ENCODE measurements at regions not wholly inside any gene's neighbourhood (a gene's known extent, or its start where the extent isn't known, plus 50 kb on each side); places are given as distances from the start of the nearest gene placed in this dataset.
A peak's percentile ranks its signal among the peaks of the same experiment; 100 is the strongest.

- intact Hi-C loops (cut with DNase I; ENCODE audit: low total_unique reads), result no loop called here
Observed at GRCh38 chr17:73794336-73794735, 150.1 kb upstream of the SDK2 start.

GRCh38 chr17:73795730-73796129 lies 151.5 kb upstream of the SDK2 start:
- 80% methylated on average over 2 of the region's 2 CpGs for WGBS, 2 donors
- peak in 1 of 2 donors; percentile 2 for DNase-seq (ENCODE audit: low spot score in 2 of 2)
- intact Hi-C loops (cut with DNase I; ENCODE audit: low total_unique reads), result no loop called here
- no peak for TF ChIP-seq POLR2A (IDR thresholded peaks at IDR 0.05)
- TF ChIP-seq CTCF (IDR thresholded peaks at IDR 0.05), result no peak
- H3K4me3 ChIP-seq (ENCODE audit: low read depth, poor library complexity, severe bottlenecking), result no peak overlapping the region

More at GRCh38 chr17:73794336-73794735, 150.1 kb upstream of the SDK2 start:
- peak in 1 of 2 donors; percentile 28 for DNase-seq (ENCODE audit: low spot score in 2 of 2)
- no peak overlapping the region for H3K4me3 ChIP-seq (ENCODE audit: low read depth, poor library complexity, severe bottlenecking)
- 71 to 91% methylated on average over 7 of the region's 7 CpGs for WGBS, 2 donors
- no peak for TF ChIP-seq CTCF (IDR thresholded peaks at IDR 0.05)
- no peak for TF ChIP-seq POLR2A (IDR thresholded peaks at IDR 0.05)

DNA sequence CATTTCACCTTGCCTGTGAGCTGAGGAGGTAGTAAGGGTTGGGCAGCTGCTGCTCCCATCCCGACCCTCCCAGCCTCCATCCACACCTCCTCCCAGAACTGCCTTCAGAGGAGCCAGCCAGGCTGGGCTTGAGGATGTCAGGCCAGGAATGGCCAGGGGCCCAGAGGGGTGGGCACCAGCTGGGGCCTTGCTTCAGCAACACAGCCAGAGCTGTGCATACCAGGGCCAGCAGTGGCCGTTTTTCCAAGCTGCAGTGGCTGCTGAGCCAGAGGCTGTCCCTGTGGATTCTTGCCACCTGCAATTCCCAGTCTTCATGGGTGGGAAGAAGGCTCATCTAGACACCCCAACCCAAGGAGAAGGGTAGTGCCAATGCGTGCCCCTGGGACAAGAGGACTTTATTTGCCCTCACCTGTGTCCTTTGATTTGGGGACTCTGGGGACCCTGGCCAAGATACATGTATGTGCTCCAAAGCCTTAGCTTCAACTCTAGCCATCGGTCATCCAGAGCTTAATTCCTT lies 153.4 kb upstream of the SDK2 start:
- TF ChIP-seq CTCF (IDR thresholded peaks at IDR 0.05) (no peak), POLR2A (IDR thresholded peaks at IDR 0.05) (no peak)
- H3K4me3 ChIP-seq (ENCODE audit: low read depth, poor library complexity, severe bottlenecking), result no peak overlapping the region
- intact Hi-C loops (cut with DNase I; ENCODE audit: low total_unique reads), result no loop called here

GRCh38 chr17:73798111-73798748 lies 154.0 kb upstream of the SDK2 start:
- no peak for DNase-seq (ENCODE audit: low spot score in 2 of 2)
- no peak overlapping the region for H3K4me3 ChIP-seq (ENCODE audit: low read depth, poor library complexity, severe bottlenecking)
- TF ChIP-seq POLR2A (IDR thresholded peaks at IDR 0.05) (no peak), CTCF (IDR thresholded peaks at IDR 0.05) (no peak)
- 51 to 60% methylated on average over 7 of the region's 7 CpGs for WGBS, 2 donors
- intact Hi-C loops (cut with DNase I; ENCODE audit: low total_unique reads), result no loop called here

More for the DNA sequence above, 153.4 kb upstream of the SDK2 start:
- no peak for DNase-seq (ENCODE audit: low spot score in 2 of 2)
- WGBS, 2 donors, result 51 to 70% methylated on average over 4 of the region's 4 CpGs

GRCh38 chr17:73799096-73799495 lies 154.9 kb upstream of the SDK2 start:
- H3K4me3 ChIP-seq (ENCODE audit: low read depth, poor library complexity, severe bottlenecking), result no peak overlapping the region
- intact Hi-C loops (cut with DNase I; ENCODE audit: low total_unique reads), result no loop called here
- TF ChIP-seq POLR2A (IDR thresholded peaks at IDR 0.05) (no peak), CTCF (IDR thresholded peaks at IDR 0.05) (no peak)
- no peak for DNase-seq (ENCODE audit: low spot score in 2 of 2)

Data from lower leg skin (tissue), 4 donors.